IMR-90 (cell line): ENCODE measurements at regions not wholly inside any gene's neighbourhood (a gene's known extent, or its start where the extent isn't known, plus 50 kb on each side); places are given as distances from the start of the nearest gene placed in this dataset.

Source experiments
- CEBPB ChIP-seq: IDR thresholded peaks from 2 replicates; pipeline ENCODE4 v1.6.1; 2012; ENCODE audit warnings: low read depth, low read length, improper control_type of control experiment
- RAD21 ChIP-seq: IDR thresholded peaks from 2 replicates; pipeline ENCODE4 v1.6.1; 2012; ENCODE audit warnings: low read length, improper control_type of control experiment
- RCOR1 ChIP-seq: IDR thresholded peaks from 2 replicates; pipeline ENCODE4 v1.6.1; 2012; ENCODE audit warnings: mild to moderate bottlenecking, low read length, improper control_type of control experiment; ENCODE audit not compliant: insufficient replicate concordance
- SMC3 ChIP-seq: fragments of 150-350 bp; IDR thresholded peaks from 2 replicates; pipeline ENCODE4 v1.6.1; 2016; ENCODE audit warnings: low read depth, mild to moderate bottlenecking, antibody characterized with exemption, low read length, moderate library complexity
- TF ChIP-seq, protein P1 (sequence below): conservative IDR thresholded peaks from 2 replicates; pipeline ENCODE4 v1.5.1; 2012; ENCODE audit warnings: mild to moderate bottlenecking, low read depth, low read length, improper control_type of control experiment
- TF ChIP-seq, protein P2 (sequence below): fragments of 150-350 bp; IDR thresholded peaks from 2 replicates; pipeline ENCODE4 v1.6.1; 2016; ENCODE audit warnings: low read depth, mild to moderate bottlenecking, low read length, moderate library complexity, borderline replicate concordance

DNA sequence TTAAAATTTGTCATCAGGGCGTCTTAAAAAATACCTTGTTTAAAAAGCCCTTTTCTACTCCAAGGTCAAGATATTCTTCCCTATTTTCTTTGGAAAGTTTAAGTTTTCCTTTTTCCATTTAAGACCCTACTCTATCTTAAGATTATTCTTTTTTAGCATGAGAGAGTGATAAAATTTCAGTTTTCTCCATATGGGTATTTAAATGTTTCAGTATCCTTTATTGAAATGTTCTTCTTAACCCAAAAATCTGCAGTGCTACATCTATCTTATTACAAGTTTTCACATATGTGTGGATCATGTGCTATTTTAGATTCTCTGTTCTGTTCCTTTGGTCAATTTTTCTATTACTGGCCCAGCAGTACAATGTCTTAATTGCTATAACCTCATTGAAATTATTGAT, 202.2 kb downstream of the TTC6 start:
- TF ChIP-seq, protein P1, sequence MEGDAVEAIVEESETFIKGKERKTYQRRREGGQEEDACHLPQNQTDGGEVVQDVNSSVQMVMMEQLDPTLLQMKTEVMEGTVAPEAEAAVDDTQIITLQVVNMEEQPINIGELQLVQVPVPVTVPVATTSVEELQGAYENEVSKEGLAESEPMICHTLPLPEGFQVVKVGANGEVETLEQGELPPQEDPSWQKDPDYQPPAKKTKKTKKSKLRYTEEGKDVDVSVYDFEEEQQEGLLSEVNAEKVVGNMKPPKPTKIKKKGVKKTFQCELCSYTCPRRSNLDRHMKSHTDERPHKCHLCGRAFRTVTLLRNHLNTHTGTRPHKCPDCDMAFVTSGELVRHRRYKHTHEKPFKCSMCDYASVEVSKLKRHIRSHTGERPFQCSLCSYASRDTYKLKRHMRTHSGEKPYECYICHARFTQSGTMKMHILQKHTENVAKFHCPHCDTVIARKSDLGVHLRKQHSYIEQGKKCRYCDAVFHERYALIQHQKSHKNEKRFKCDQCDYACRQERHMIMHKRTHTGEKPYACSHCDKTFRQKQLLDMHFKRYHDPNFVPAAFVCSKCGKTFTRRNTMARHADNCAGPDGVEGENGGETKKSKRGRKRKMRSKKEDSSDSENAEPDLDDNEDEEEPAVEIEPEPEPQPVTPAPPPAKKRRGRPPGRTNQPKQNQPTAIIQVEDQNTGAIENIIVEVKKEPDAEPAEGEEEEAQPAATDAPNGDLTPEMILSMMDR = no peak
- TF ChIP-seq, protein P2, sequence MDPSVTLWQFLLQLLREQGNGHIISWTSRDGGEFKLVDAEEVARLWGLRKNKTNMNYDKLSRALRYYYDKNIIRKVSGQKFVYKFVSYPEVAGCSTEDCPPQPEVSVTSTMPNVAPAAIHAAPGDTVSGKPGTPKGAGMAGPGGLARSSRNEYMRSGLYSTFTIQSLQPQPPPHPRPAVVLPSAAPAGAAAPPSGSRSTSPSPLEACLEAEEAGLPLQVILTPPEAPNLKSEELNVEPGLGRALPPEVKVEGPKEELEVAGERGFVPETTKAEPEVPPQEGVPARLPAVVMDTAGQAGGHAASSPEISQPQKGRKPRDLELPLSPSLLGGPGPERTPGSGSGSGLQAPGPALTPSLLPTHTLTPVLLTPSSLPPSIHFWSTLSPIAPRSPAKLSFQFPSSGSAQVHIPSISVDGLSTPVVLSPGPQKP = no peak
- TF ChIP-seq CEBPB = no peak
- TF ChIP-seq SMC3 = no peak
- no peak for TF ChIP-seq RCOR1
- TF ChIP-seq RAD21 = no peak
